ENCODE measurements at regions not wholly inside any gene's neighbourhood (a gene's known extent, or its start where the extent isn't known, plus 50 kb on each side); places are given as distances from the start of the nearest gene placed in this dataset.

- TF ChIP-seq CTCF (IDR thresholded peaks at IDR 0.05; ENCODE audit: insufficient read depth, low read length): no peak
- no peak for TF ChIP-seq POLR2AphosphoS5 (IDR thresholded peaks at IDR 0.05; ENCODE audit: low read depth)
- TF ChIP-seq GABPA (IDR thresholded peaks at IDR 0.05; ENCODE audit: low read depth): no peak
- TF ChIP-seq SPI1 (IDR thresholded peaks at IDR 0.05; ENCODE audit: borderline replicate concordance, low read depth): no peak
- no peak for TF ChIP-seq REST (IDR thresholded peaks at IDR 0.05; ENCODE audit: insufficient replicate concordance, low read depth)
- Histone ChIP-seq H3K27ac (replicated peaks) (no peak overlapping the region), H3K27me3 (ENCODE audit: insufficient read depth, poor library complexity, severe bottlenecking) (no peaks in the 10 kb centered on the region), H3K4me3 (replicated peaks; ENCODE audit: insufficient read depth, low read length) (no peak overlapping the region)
- DNase-seq (ENCODE audit: low read depth in 1 of 2, low spot score in 1 of 2): no peak
Observed at GRCh38 chr4:181970366-181970765, 272.8 kb upstream of the TENM3 start.

- H3K27ac ChIP-seq (replicated peaks): no peak overlapping the region
- H3K27me3 ChIP-seq (ENCODE audit: insufficient read depth, poor library complexity, severe bottlenecking): no peaks in the 10 kb centered on the region
- DNase-seq (ENCODE audit: low read depth in 1 of 2, low spot score in 1 of 2): no peak
- H3K4me3 ChIP-seq (replicated peaks; ENCODE audit: insufficient read depth, low read length): no peak overlapping the region
- TF ChIP-seq CTCF (IDR thresholded peaks at IDR 0.05; ENCODE audit: insufficient read depth, low read length) (no peak), REST (IDR thresholded peaks at IDR 0.05; ENCODE audit: insufficient replicate concordance, low read depth) (no peak), POLR2AphosphoS5 (IDR thresholded peaks at IDR 0.05; ENCODE audit: low read depth) (no peak), GABPA (IDR thresholded peaks at IDR 0.05; ENCODE audit: low read depth) (no peak), SPI1 (IDR thresholded peaks at IDR 0.05; ENCODE audit: borderline replicate concordance, low read depth) (no peak)
Observed at GRCh38 chr4:181971411-181971810, 271.8 kb upstream of the TENM3 start.

- TF ChIP-seq POLR2AphosphoS5 (IDR thresholded peaks at IDR 0.05; ENCODE audit: low read depth): no peak
- no peak for TF ChIP-seq GABPA (IDR thresholded peaks at IDR 0.05; ENCODE audit: low read depth)
- TF ChIP-seq SPI1 (IDR thresholded peaks at IDR 0.05; ENCODE audit: borderline replicate concordance, low read depth): no peak
- no peak for TF ChIP-seq CTCF (IDR thresholded peaks at IDR 0.05; ENCODE audit: insufficient read depth, low read length)
- no peak for TF ChIP-seq REST (IDR thresholded peaks at IDR 0.05; ENCODE audit: insufficient replicate concordance, low read depth)
- Histone ChIP-seq H3K27ac (replicated peaks) (no peak overlapping the region), H3K4me3 (replicated peaks; ENCODE audit: insufficient read depth, low read length) (no peak overlapping the region), H3K27me3 (ENCODE audit: insufficient read depth, poor library complexity, severe bottlenecking) (no peaks in the 10 kb centered on the region)
- no peak for DNase-seq (ENCODE audit: low read depth in 1 of 2, low spot score in 1 of 2)
Observed at GRCh38 chr4:181971973-181972372, 271.2 kb upstream of the TENM3 start.

All from HL-60 (cell line).